IPS-18a (cell line): ENCODE measurements at regions not wholly inside any gene's neighbourhood (a gene's known extent, or its start where the extent isn't known, plus 50 kb on each side); places are given as distances from the start of the nearest gene placed in this dataset.

ENCODE experiments used
- H3K27ac ChIP-seq: one replicate; pipeline ENCODE4 v1.5.1; 2013; ENCODE audit warnings: low read length
- H3K27me3 ChIP-seq: one replicate; pipeline ENCODE4 v1.6.1; 2013; ENCODE audit warnings: mild to moderate bottlenecking, low read length; ENCODE audit not compliant: control insufficient read depth, insufficient read depth
- H3K36me3 ChIP-seq: one replicate; pipeline ENCODE4 v1.6.1; 2013; ENCODE audit warnings: low read depth, low read length; ENCODE audit not compliant: control insufficient read depth
- H3K4me1 ChIP-seq: one replicate; pipeline ENCODE4 v1.6.1; 2013; ENCODE audit warnings: low read depth, low read length; ENCODE audit not compliant: control insufficient read depth
- H3K4me3 ChIP-seq: one replicate; pipeline ENCODE4 v1.5.1; 2013; ENCODE audit warnings: low read length
- H3K9ac ChIP-seq: one replicate; pipeline ENCODE4 v1.6.1; 2013; ENCODE audit warnings: mild to moderate bottlenecking, low read length, moderate library complexity
- H3K9me3 ChIP-seq: one replicate; pipeline ENCODE4 v1.6.1; 2013; ENCODE audit warnings: low read depth, low read length; ENCODE audit not compliant: control insufficient read depth

GRCh38 chrX:131782646-131783045 is 238.8 kb downstream of the OR13H1 start:
- H3K27ac ChIP-seq, result no peak overlapping the region
- H3K9me3 ChIP-seq, result peaks cover 7% of the 10 kb centered on the region
- no peak overlapping the region for H3K9ac ChIP-seq
- no peaks in the 10 kb centered on the region for H3K4me1 ChIP-seq
- H3K27me3 ChIP-seq, result no peaks in the 10 kb centered on the region
- peaks cover 57% of the 10 kb centered on the region for H3K36me3 ChIP-seq
- H3K4me3 ChIP-seq, result no peak overlapping the region

GRCh38 chrX:131783555-131784308 is 239.4 kb upstream of the STK26 start:
- H3K9me3 ChIP-seq, result peaks cover 13% of the 10 kb centered on the region
- no peak overlapping the region for H3K9ac ChIP-seq
- H3K4me3 ChIP-seq, result no peak overlapping the region
- H3K27me3 ChIP-seq, result no peaks in the 10 kb centered on the region
- peaks cover 54% of the 10 kb centered on the region for H3K36me3 ChIP-seq
- H3K27ac ChIP-seq, result no peak overlapping the region
- no peaks in the 10 kb centered on the region for H3K4me1 ChIP-seq

GRCh38 chrX:131789664-131790063 is 233.4 kb upstream of the STK26 start:
- no peak overlapping the region for H3K4me3 ChIP-seq
- H3K9ac ChIP-seq, result no peak overlapping the region
- H3K36me3 ChIP-seq, result peaks cover 41% of the 10 kb centered on the region
- H3K27me3 ChIP-seq, result no peaks in the 10 kb centered on the region
- H3K9me3 ChIP-seq, result peaks cover 20% of the 10 kb centered on the region
- H3K4me1 ChIP-seq, result no peaks in the 10 kb centered on the region
- H3K27ac ChIP-seq, result no peak overlapping the region

GRCh38 chrX:131791608-131792355 is 231.3 kb upstream of the STK26 start:
- H3K4me3 ChIP-seq, result no peak overlapping the region
- H3K27ac ChIP-seq, result no peak overlapping the region
- H3K9ac ChIP-seq, result no peak overlapping the region
- H3K36me3 ChIP-seq, result peaks cover 59% of the 10 kb centered on the region
- H3K9me3 ChIP-seq, result peaks cover 20% of the 10 kb centered on the region
- H3K27me3 ChIP-seq, result no peaks in the 10 kb centered on the region
- H3K4me1 ChIP-seq, result no peaks in the 10 kb centered on the region

GRCh38 chrX:131792356-131792749 is 230.7 kb upstream of the STK26 start:
- peaks cover 61% of the 10 kb centered on the region for H3K36me3 ChIP-seq
- no peak overlapping the region for H3K4me3 ChIP-seq
- no peak overlapping the region for H3K9ac ChIP-seq
- H3K4me1 ChIP-seq, result no peaks in the 10 kb centered on the region
- no peaks in the 10 kb centered on the region for H3K27me3 ChIP-seq
- H3K27ac ChIP-seq, result no peak overlapping the region
- peaks cover 19% of the 10 kb centered on the region for H3K9me3 ChIP-seq

GRCh38 chrX:131792789-131793462 is 230.2 kb upstream of the STK26 start:
- H3K36me3 ChIP-seq, result peaks cover 57% of the 10 kb centered on the region
- H3K4me3 ChIP-seq, result no peak overlapping the region
- H3K9ac ChIP-seq, result no peak overlapping the region
- no peaks in the 10 kb centered on the region for H3K4me1 ChIP-seq
- peaks cover 15% of the 10 kb centered on the region for H3K9me3 ChIP-seq
- H3K27me3 ChIP-seq, result no peaks in the 10 kb centered on the region
- no peak overlapping the region for H3K27ac ChIP-seq

GRCh38 chrX:131795442-131796229 is 227.5 kb upstream of the STK26 start:
- no peaks in the 10 kb centered on the region for H3K27me3 ChIP-seq
- no peak overlapping the region for H3K4me3 ChIP-seq
- H3K4me1 ChIP-seq, result no peaks in the 10 kb centered on the region
- H3K27ac ChIP-seq, result no peak overlapping the region
- H3K36me3 ChIP-seq, result peaks cover 53% of the 10 kb centered on the region
- no peak overlapping the region for H3K9ac ChIP-seq
- H3K9me3 ChIP-seq, result peaks cover 17% of the 10 kb centered on the region

- H3K36me3 ChIP-seq, result peaks cover 23% of the 10 kb centered on the region
- no peak overlapping the region for H3K9ac ChIP-seq
- H3K4me3 ChIP-seq, result no peak overlapping the region
- H3K4me1 ChIP-seq, result no peaks in the 10 kb centered on the region
- H3K9me3 ChIP-seq, result peaks cover 31% of the 10 kb centered on the region
- H3K27ac ChIP-seq, result no peak overlapping the region
- H3K27me3 ChIP-seq, result no peaks in the 10 kb centered on the region
Measured at GRCh38 chrX:131801066-131801465, 222.0 kb upstream of the STK26 start.

GRCh38 chrX:131801911-131802310 is 221.2 kb upstream of the STK26 start:
- Histone ChIP-seq H3K4me1 (no peaks in the 10 kb centered on the region), H3K36me3 (peaks cover 15% of the 10 kb centered on the region), H3K9me3 (peaks cover 37% of the 10 kb centered on the region), H3K4me3 (no peak overlapping the region), H3K9ac (no peak overlapping the region), H3K27me3 (no peaks in the 10 kb centered on the region), H3K27ac (no peak overlapping the region)

- Histone ChIP-seq H3K27me3 (no peaks in the 10 kb centered on the region), H3K9ac (no peak overlapping the region), H3K27ac (no peak overlapping the region), H3K4me1 (no peaks in the 10 kb centered on the region), H3K4me3 (no peak overlapping the region), H3K36me3 (peaks cover 14% of the 10 kb centered on the region), H3K9me3 (peaks cover 39% of the 10 kb centered on the region)
Measured at GRCh38 chrX:131802836-131803626, 220.1 kb upstream of the STK26 start.
